ENCODE measurements at regions not wholly inside any gene's neighbourhood (a gene's known extent, or its start where the extent isn't known, plus 50 kb on each side); places are given as distances from the start of the nearest gene placed in this dataset.

DNA sequence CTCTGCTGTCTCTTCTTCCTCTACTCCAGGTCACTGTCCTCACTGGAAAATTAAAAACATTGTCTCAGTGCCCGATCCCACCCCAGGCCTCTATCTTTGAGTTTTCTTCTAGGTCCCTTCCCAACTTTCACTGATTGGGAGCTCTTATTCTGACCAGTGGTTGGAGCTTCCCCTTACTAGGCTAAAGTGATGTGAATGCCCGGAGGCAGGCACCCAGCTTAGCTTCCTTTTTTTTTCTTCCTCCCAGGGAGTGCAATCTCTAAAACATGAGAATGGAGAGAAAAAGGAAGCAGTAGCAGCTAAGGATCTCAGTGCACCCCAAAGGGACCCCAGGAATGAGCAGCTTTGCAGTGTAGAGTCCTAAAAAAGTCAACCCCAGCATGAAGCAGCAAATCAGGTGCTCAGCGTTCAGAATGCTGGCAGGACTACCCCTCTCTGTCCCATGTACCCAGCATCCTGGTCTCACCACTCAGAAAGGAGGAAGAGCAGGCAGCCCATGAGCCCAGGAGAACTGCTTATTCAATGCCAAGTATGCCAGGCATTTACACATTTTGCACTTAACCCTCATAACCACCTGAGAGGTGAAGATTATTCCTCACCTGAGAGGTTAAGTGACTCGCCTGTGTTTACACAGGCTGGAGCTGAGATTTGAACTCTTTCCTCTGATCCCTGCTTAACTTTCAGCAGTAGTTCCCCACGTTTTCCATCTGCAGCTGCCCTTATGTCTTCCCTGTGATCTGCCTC lies 146.2 kb upstream of the PWP1 start:
- no peak overlapping the region for H3K27ac ChIP-seq
- H3K27me3 ChIP-seq (ENCODE audit: insufficient read depth, low read depth, severe bottlenecking) = no peaks in the 10 kb centered on the region
- no peaks in the 10 kb centered on the region for H3K36me3 ChIP-seq
- H3K4me3 ChIP-seq (ENCODE audit: low read depth, low read length) = no peak overlapping the region
- no peak for DNase-seq
- TF ChIP-seq, protein P1, sequence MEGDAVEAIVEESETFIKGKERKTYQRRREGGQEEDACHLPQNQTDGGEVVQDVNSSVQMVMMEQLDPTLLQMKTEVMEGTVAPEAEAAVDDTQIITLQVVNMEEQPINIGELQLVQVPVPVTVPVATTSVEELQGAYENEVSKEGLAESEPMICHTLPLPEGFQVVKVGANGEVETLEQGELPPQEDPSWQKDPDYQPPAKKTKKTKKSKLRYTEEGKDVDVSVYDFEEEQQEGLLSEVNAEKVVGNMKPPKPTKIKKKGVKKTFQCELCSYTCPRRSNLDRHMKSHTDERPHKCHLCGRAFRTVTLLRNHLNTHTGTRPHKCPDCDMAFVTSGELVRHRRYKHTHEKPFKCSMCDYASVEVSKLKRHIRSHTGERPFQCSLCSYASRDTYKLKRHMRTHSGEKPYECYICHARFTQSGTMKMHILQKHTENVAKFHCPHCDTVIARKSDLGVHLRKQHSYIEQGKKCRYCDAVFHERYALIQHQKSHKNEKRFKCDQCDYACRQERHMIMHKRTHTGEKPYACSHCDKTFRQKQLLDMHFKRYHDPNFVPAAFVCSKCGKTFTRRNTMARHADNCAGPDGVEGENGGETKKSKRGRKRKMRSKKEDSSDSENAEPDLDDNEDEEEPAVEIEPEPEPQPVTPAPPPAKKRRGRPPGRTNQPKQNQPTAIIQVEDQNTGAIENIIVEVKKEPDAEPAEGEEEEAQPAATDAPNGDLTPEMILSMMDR (IDR thresholded peaks at IDR 0.05; ENCODE audit: low read depth, low read length) = no peak
- no peaks in the 10 kb centered on the region for H3K9me3 ChIP-seq (ENCODE audit: severe bottlenecking)

DNA sequence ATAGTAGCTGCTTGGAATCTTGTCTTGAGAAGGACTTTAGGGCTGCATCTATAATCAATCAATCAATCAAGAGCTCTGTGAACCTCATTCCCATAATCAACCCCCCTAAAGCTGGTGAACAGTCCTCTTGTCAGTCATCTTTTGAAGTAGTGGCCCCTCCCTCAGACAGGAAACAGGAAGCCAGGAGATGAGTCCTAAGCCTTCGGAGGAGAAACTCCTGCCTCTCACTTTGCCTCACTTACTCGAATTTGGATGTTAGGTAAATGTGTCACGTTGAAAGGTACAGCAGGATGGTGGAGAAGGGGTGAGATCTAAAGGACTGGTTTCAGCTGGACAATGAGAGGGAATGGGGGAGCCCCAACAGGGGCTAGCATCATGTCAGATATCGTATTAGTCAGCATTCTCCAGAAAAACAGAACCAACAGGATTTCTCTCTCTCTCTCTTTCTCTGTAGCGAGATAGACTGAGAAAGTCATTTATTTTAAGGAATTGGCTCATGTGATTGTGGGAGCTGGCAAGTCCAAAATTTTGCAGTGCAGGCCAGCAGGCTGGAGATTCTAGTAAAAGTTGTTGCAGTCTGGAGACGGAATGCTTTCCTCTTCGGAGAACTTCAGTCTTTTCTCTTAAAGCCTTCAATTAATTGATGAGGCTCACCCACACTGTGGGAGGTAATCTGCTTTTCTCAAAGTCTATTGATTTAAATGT lies 144.4 kb upstream of the PWP1 start:
- TF ChIP-seq, protein P1 (IDR thresholded peaks at IDR 0.05; ENCODE audit: low read depth, low read length) = no peak
- DNase-seq = no peak
- no peak overlapping the region for H3K27ac ChIP-seq

DNA sequence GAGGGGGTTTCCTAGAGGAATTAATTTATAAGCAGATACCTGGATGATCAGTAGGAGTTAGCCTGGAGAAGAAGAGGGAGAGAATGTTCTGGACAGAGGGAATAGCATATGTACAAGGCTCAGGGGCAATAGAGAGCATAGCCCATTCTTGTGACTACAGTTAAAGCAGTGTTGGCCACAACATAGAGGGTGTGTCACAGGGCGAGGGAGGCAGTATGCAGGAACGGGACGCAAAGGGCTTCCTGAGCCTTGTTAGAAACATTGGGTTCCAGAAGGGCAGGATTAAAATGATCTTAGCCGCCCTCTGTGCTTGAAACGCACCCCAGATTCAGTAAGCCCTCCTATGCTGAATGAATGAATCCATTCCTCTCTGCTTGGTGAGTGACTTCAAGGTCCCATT lies 142.2 kb upstream of the PWP1 start:
- H3K36me3 ChIP-seq = no peaks in the 10 kb centered on the region
- no peak overlapping the region for H3K4me3 ChIP-seq (ENCODE audit: low read depth, low read length)
- no peaks in the 10 kb centered on the region for H3K27me3 ChIP-seq (ENCODE audit: insufficient read depth, low read depth, severe bottlenecking)
- DNase-seq = no peak
- H3K9me3 ChIP-seq (ENCODE audit: severe bottlenecking) = no peaks in the 10 kb centered on the region
- H3K27ac ChIP-seq = no peak overlapping the region
- TF ChIP-seq, protein P1 (IDR thresholded peaks at IDR 0.05; ENCODE audit: low read depth, low read length) = no peak

More for the DNA sequence above, 144.4 kb upstream of the PWP1 start:
- Histone ChIP-seq H3K27me3 (ENCODE audit: insufficient read depth, low read depth, severe bottlenecking) (no peaks in the 10 kb centered on the region), H3K9me3 (ENCODE audit: severe bottlenecking) (no peaks in the 10 kb centered on the region), H3K36me3 (no peaks in the 10 kb centered on the region), H3K4me3 (ENCODE audit: low read depth, low read length) (no peak overlapping the region)

DNA sequence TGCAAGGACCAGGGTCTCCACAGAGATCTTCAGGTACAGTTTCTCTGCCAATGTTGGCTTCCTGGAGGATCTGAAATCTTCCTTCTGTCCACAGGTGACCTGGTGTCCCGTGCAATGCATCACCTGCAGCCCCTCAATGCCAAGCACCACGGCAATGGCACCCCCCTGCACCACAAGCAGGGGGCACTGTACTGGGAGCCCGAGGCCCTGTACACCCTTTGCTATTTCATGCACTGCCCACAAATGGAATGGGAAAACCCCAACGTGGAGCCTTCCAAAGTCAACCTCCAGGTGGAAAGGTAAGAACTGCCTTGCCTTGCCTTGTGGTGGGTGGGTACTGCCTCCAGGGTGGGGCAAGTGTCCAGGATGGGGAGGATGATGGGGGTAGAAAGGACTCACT lies 141.8 kb upstream of the PWP1 start:
- no peak overlapping the region for H3K27ac ChIP-seq
- H3K9me3 ChIP-seq (ENCODE audit: severe bottlenecking) = no peaks in the 10 kb centered on the region
- TF ChIP-seq, protein P1 (IDR thresholded peaks at IDR 0.05; ENCODE audit: low read depth, low read length) = no peak
- no peaks in the 10 kb centered on the region for H3K36me3 ChIP-seq
- no peak for DNase-seq
- no peak overlapping the region for H3K4me3 ChIP-seq (ENCODE audit: low read depth, low read length)
- H3K27me3 ChIP-seq (ENCODE audit: insufficient read depth, low read depth, severe bottlenecking) = no peaks in the 10 kb centered on the region

DNA sequence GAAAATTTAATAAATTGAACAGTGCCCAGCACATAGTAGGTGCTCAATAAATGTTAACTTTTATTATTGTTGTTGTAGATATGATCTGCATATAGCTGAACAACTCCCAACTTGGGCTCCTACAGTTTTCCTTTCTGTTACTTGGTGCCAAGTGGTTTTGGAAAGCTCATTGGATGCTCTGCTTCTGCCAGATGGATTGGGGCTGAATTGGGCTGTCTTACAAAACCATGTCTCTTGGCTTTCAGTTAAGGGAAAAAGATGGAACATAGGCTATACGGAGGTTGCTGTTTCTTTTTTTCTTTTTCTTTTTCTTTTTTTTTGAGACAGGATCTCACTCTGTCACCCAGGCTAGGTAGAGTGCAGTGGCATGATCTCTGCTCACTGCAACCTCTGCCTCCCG lies 140.7 kb upstream of the PWP1 start:
- Histone ChIP-seq H3K36me3 (no peaks in the 10 kb centered on the region), H3K4me3 (ENCODE audit: low read depth, low read length) (no peak overlapping the region), H3K27me3 (ENCODE audit: insufficient read depth, low read depth, severe bottlenecking) (no peaks in the 10 kb centered on the region), H3K27ac (no peak overlapping the region), H3K9me3 (ENCODE audit: severe bottlenecking) (no peaks in the 10 kb centered on the region)
- DNase-seq = no peak
- TF ChIP-seq, protein P1 (IDR thresholded peaks at IDR 0.05; ENCODE audit: low read depth, low read length) = no peak

Data from WERI-Rb-1 (cell line).